Activated CD4-positive, alpha-beta T cell treated with anti-CD3 and anti-CD28 coated beads, Interleukin-2, amount 10 ng/mL, durations not matched to agents 7 days and 5 days (primary cell): ENCODE measurements at regions not wholly inside any gene's neighbourhood (a gene's known extent, or its start where the extent isn't known, plus 50 kb on each side); places are given as distances from the start of the nearest gene placed in this dataset.

ENCODE experiments used
- CTCF ChIA-PET: fragments of 350-600 bp; sonication (Branson Sonifier 250); formaldehyde crosslinking; loops from one replicate; lab custom pipeline; 2021; ENCODE audit warnings: antibody characterized with exemption; lab: Charles Lee
- POLR2A ChIA-PET: fragments of 350-600 bp; sonication (Branson Sonifier 250); formaldehyde crosslinking; loops from one replicate; lab custom pipeline; 2021; ENCODE audit warnings: antibody characterized with exemption; lab: Charles Lee
- DNase-seq: peaks from one replicate; pipeline ENCODE4 v3.0.0-alpha.2; 2020
- H3K27ac Mint-ChIP-seq: one replicate; pipeline ENCODE4 v1.8.0; 2021; ENCODE audit warnings: mild to moderate bottlenecking, moderate library complexity, mixed read lengths
- H3K27me3 Mint-ChIP-seq: one replicate; pipeline ENCODE4 v1.8.0; 2021; ENCODE audit warnings: mixed read lengths
- H3K36me3 Mint-ChIP-seq: one replicate; pipeline ENCODE4 v1.8.0; 2021; ENCODE audit warnings: low read depth, mixed read lengths
- H3K4me1 Mint-ChIP-seq: one replicate; pipeline ENCODE4 v1.8.0; 2021; ENCODE audit warnings: mixed read lengths
- H3K4me3 Mint-ChIP-seq: one replicate; pipeline ENCODE4 v1.8.0; 2021; ENCODE audit warnings: mild to moderate bottlenecking, moderate library complexity, mixed read lengths
- H3K9me3 Mint-ChIP-seq: one replicate; pipeline ENCODE4 v1.8.0; 2021; ENCODE audit warnings: mixed read lengths

DNA sequence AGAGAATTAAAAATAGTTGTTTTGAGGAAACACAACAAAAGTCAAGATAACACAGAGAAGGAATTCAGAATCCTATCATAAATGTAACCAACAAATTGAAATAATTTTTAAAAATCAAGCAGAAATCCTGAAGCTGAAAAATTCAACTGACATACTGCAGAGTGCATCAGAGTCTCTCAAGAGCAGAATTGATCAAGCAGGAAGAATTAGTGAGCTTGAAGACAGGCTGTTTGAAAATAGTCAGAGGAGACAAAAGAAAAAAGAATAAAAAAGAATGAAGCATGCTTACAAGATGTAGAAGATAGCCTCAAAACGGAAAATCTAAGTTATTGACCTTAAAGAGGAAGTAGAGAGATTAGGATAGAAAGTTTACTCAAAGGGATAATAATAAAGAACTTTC is 65.8 kb upstream of the PPP2R5C start:
- Mint-ChIP-seq H3K9me3 (peaks cover 11% of the 10 kb centered on the region), H3K36me3 (no peaks in the 10 kb centered on the region), H3K27ac (no peak overlapping the region), H3K4me1 (no peaks in the 10 kb centered on the region), H3K4me3 (no peak overlapping the region), H3K27me3 (peaks cover 44% of the 10 kb centered on the region)
- POLR2A ChIA-PET: no interaction called here
- DNase-seq: no peak
- CTCF ChIA-PET: no interaction called here

DNA sequence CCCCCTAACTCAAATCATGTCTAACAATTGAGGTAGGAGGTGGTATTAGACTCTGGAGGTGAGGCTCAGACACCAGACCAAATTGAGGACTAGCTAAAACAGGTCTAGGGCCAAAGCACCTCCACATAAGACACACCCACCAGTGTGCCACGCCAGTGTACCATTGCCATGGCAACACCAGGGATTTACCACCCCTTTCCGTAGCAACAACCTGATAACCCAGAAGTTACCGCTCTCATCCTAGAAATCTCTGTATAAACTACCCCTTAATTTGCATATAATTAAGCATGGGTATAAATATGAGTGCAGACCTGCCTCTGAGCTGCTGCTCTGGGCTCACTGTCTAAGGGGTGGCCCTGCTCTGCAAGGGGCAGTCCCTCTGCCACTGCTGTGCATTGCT is 57.4 kb upstream of the PPP2R5C start:
- Mint-ChIP-seq H3K36me3 (no peaks in the 10 kb centered on the region), H3K4me3 (no peak overlapping the region), H3K27me3 (peaks cover 36% of the 10 kb centered on the region), H3K4me1 (peaks cover 29% of the 10 kb centered on the region), H3K9me3 (no peaks in the 10 kb centered on the region), H3K27ac (no peak overlapping the region)
- POLR2A ChIA-PET: no interaction called here
- no peak for DNase-seq
- CTCF ChIA-PET: interaction anchor here (0.6 kb wide), 1 partner anchor 579 kb away, joined by 3 read pairs; no protein-coding TSS in a partner anchor

DNA sequence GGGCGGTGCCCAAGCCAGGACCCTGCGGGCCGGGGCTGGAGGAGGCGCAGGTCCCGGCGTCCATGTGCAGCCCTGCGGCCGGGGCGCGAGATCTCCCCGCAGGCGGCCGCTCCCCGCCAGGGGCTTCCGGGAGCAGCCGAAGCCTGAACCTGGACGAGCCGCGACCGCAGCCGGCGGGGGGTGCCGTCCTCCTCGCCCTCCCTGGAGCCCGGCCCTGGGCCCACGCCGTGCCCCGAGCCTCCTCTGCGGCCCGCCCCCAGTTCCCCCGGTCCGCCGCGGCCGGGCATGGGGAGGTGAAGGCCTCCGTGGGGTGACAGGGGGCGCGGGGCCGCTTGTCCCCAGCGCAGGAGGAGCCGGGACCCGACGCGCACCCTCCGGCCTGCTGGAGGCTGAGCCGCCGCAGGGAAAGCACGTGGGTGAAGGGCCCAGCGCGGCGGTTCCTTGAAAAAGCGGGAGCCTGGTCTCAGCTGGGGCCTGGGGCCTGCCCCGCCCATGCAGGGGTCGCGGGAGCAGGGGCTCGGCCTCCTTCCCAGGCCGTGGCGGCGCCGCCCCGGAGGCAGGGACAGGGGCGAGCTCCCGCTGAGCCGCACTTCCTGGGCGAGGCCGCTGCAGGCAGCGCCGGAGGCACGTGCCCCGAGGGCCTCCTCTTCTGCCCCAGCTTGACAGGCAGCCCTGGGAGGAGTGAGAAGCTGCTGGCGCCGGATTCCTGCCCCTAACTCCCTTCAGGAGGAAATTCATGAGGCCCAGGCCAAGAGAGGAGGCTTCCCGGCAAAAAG is 55.6 kb upstream of the PPP2R5C start:
- POLR2A ChIA-PET: no interaction called here
- Mint-ChIP-seq H3K9me3 (no peaks in the 10 kb centered on the region), H3K27me3 (peaks cover 25% of the 10 kb centered on the region), H3K36me3 (no peaks in the 10 kb centered on the region), H3K4me1 (peaks cover 32% of the 10 kb centered on the region), H3K27ac (peak overlapping the region; percentile 86), H3K4me3 (no peak overlapping the region)
- CTCF ChIA-PET: interaction anchor here (0.6 to 2.9 kb wide), 17 partner anchors 9 to 278 kb away, joined by 3 to 19 read pairs (median 5); no protein-coding TSS in a partner anchor
- DNase-seq: peak; percentile 71

DNA sequence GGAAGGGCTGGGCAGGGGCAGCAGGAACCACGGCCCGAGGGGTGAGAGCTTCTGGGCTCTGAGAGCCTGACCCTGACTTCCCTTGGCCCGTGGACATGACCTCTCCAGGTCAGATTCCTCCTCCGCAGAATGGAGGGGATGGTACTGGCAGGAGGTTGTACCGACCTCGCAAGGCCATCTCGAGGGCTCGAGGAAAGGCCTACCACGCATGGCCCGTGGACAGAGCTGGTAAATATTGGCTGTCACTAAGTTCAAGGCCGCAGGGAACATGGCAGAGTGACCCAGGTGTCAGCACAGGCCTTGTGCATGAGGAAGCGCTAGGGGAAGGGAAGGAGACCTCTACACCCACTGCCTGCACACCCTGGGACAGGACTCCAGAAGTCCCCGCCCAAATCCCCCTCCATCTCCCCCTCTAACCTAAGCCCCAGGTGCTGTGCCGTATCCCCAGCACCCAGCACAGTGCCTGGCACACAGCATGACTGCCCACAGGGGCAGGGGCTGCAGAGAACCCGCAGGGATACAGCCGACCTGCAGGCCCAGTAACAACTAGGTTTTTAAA is 54.9 kb upstream of the PPP2R5C start:
- Mint-ChIP-seq H3K27ac (peak overlapping the region; percentile 86), H3K4me1 (peaks cover 32% of the 10 kb centered on the region), H3K4me3 (no peak overlapping the region), H3K27me3 (peaks cover 23% of the 10 kb centered on the region), H3K36me3 (no peaks in the 10 kb centered on the region), H3K9me3 (no peaks in the 10 kb centered on the region)
- ChIA-PET POLR2A (interaction anchor here (0.7 to 1.2 kb wide), 2 partner anchors 15 to 54 kb away, joined by 3 to 4 read pairs; no protein-coding TSS in a partner anchor), CTCF (interaction anchor here (0.8 to 2.9 kb wide), 32 partner anchors 7 to 474 kb away, joined by 3 to 19 read pairs (median 4); no protein-coding TSS in a partner anchor)
- DNase-seq: no peak

DNA sequence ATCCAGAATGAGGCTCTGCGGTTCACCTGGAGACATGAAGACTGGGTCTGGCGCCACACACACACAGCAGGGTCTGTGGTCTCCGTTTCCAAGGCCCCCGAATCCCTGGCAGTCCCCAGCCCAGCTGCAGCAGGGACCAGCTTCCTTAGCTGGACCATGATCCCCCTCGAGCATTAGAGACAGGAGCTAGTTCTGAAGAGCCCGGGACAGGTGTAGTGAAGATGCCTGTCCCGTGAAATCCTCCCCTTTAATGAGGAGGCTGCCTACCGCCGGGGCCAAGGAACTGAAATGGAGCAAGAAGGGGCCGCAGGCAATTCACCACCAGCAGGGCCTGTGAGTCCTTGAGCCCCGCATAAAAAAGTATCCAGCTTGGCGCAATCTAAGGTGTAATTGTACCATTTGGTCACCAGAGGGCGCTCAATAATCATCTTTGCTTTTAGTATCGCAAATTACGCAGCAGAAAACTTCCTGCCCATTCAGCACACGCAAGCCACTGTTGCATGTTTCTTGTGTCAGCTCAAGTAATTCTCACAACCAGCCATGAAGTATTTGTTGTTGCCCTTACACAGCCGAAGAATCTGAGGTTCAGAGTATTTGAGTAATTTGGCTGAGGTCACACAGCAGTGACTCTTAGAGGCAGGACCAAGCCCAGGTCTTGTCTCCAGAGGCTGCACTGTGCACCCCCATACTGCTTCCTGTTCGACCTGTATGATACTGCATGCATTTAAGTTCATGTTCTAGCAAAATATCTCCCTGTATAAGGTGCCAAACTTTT is 54.3 kb upstream of the PPP2R5C start:
- ChIA-PET CTCF (interaction anchor here (0.6 to 2.9 kb wide), 35 partner anchors 8 to 474 kb away, joined by 3 to 19 read pairs (median 4); no protein-coding TSS in a partner anchor), POLR2A (interaction anchor here (0.6 to 1.2 kb wide), 3 partner anchors 15 to 136 kb away, joined by 3 to 4 read pairs (median 4); no protein-coding TSS in a partner anchor)
- peak; percentile 83 for DNase-seq
- Mint-ChIP-seq H3K4me1 (peaks cover 32% of the 10 kb centered on the region), H3K9me3 (no peaks in the 10 kb centered on the region), H3K27ac (peak overlapping the region; percentile 86), H3K36me3 (no peaks in the 10 kb centered on the region), H3K4me3 (no peak overlapping the region), H3K27me3 (peaks cover 21% of the 10 kb centered on the region)

DNA sequence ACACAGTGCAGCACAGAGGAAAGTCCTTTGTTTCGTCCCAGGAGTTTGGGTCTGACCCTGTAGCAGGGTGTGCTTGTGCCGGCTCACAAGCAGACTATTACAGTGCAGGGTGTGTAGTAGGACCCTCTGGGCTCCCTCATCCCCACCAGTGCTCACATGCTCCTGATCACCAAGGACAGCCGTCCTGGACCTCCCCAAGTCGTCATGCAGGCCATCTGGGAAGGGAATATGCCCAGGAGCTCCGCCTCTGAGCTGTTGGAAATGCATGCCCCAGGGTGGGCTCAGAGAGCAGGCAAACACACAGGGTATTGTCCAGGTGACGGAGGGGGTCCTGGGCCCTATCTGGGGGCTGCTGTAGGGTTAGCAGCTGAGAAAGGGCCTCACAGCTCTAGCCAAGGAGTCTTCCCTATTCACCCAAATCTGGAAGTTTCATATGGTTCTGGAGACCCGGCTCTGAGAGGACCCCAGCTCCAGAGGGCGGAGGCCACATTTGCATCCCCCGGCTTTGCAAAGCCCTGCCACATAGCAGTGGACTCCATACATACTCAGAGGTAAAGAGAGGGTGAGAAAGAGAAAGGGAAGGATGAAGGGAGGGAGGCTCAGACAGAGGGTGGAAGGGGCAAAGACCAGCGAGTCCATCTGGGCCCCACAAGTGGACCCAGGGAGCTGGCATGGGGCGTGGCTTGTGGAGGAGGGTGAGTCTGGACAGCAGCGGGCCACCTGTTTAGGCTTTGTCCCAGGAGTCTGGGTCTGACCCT is 53.5 kb upstream of the PPP2R5C start:
- no peak overlapping the region for H3K4me3 Mint-ChIP-seq
- POLR2A ChIA-PET: interaction anchor here (0.6 to 1.2 kb wide), 2 partner anchors 14 to 136 kb away, joined by 4 read pairs; no protein-coding TSS in a partner anchor

DNA sequence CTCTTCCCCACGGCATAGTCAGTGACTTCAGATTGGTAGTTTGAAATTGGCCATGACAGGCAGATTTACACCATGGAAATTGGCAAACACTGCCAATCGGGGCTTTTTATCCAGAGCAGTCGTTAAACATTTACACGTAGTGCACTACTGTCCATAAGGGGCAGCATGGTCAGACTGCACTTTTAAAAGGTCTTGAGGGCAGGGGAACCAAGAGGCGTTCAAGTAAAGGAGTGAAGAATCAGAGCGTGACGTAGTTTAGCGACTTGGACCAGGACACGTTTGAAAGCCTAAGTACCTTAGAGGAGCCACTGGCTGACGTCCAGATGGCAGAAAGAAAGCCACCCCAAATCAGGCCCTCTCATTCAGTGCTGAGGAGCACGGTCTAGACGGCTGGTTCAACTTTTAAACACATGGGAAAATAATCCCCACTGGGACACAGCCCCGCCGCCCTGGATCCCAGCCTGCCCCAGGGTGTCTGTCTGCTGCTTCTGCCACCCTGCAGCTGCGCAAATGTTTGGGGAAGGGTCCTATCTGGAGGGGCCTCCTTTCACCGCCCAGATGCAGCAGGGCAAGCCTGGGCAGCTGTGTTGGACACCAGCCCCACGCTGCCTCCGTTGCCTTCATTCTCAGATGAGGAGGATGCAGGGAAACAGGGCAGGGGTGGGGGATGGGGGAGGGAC is 52.5 kb upstream of the PPP2R5C start:
- peaks cover 8% of the 10 kb centered on the region for H3K27me3 Mint-ChIP-seq
- CTCF ChIA-PET: interaction anchor here (1.1 kb wide), 1 partner anchor 61 kb away, joined by 4 read pairs; no protein-coding TSS in a partner anchor
- DNase-seq: no peak
- H3K9me3 Mint-ChIP-seq: peaks cover 4% of the 10 kb centered on the region
- peaks cover 36% of the 10 kb centered on the region for H3K4me1 Mint-ChIP-seq
- no peak overlapping the region for H3K27ac Mint-ChIP-seq
- H3K4me3 Mint-ChIP-seq: no peak overlapping the region
- POLR2A ChIA-PET: no interaction called here
- peaks cover 3% of the 10 kb centered on the region for H3K36me3 Mint-ChIP-seq

More for the DNA sequence above, 53.5 kb upstream of the PPP2R5C start:
- DNase-seq: no peak
- peak overlapping the region; percentile 86 for H3K27ac Mint-ChIP-seq
- peaks cover 13% of the 10 kb centered on the region for H3K27me3 Mint-ChIP-seq
- no peaks in the 10 kb centered on the region for H3K36me3 Mint-ChIP-seq
- H3K4me1 Mint-ChIP-seq: peaks cover 32% of the 10 kb centered on the region
- CTCF ChIA-PET: interaction anchor here (0.7 to 2.9 kb wide), 28 partner anchors 9 to 253 kb away, joined by 3 to 19 read pairs (median 4); no protein-coding TSS in a partner anchor
- H3K9me3 Mint-ChIP-seq: no peaks in the 10 kb centered on the region

DNA sequence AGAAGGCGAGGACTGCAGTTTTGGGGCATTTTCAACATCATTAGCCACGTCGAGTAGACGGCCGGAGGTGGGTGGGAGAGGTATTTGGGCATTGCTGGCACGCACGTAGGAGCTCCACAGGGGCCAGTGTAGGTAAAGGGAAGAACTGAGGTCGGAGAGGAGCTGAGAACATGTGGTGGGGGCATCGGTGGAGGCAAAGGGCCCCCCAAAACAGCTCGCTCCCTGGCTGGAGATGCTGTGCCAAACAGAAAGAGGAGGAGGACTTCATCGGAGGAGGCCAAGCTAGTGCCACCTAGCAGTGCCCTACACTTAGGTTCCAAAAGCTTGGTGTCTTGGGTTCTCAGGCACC is 52.0 kb upstream of the PPP2R5C start:
- Mint-ChIP-seq H3K36me3 (peaks cover 3% of the 10 kb centered on the region), H3K27ac (no peak overlapping the region), H3K9me3 (peaks cover 7% of the 10 kb centered on the region), H3K27me3 (peaks cover 4% of the 10 kb centered on the region), H3K4me3 (no peak overlapping the region), H3K4me1 (peaks cover 36% of the 10 kb centered on the region)
- ChIA-PET CTCF (interaction anchor here (1.1 to 1.7 kb wide), 2 partner anchors 12 to 61 kb away, joined by 4 to 8 read pairs; no protein-coding TSS in a partner anchor), POLR2A (no interaction called here)
- DNase-seq: no peak

DNA sequence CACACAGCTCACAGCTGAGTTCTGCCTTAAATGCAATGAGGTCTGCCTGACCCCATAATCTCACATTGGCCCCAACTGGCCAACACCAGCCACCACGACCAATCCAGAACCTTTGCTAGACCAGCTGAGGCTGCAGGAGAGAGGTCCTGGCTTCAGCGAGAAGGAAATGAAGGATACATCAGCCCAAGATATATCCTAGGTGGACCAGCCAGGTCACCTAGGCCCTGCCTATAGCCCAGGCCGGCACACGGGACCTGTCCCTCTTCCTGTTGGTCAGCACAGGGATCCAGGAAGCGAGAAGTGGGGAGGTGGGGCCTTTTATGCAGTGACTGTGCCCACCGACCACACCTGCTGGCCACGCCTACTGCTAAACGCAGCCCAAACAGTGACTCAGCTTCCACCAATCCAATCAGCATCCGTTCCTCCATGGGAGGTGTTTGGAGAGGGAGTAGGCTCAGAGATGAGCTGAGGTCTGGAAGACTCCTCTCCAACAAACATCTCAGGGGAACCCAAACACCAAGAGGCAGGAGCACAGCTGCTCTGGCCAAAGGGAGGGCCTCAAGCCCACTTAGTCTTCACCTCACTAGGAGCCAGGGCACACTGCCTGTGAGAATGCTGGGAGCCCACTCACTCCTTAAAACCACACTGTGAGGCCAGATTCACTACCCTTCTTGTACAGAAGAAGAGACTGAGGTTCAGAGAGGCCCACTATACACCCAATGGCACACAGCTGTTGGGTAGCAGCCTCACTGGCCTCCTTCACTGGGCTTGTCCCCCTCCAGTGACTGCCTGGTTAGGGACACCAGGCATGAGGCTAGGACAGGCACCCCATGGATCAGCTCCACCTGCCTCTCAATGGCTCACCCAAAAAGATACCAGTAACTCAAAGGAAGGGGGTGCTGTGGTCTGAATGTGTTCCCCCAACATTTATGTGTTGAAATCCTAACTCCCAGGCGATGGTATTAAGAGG is 51.3 kb upstream of the PPP2R5C start:
- peak overlapping the region; percentile 75 for H3K27ac Mint-ChIP-seq
- H3K4me1 Mint-ChIP-seq: peaks cover 35% of the 10 kb centered on the region
- H3K36me3 Mint-ChIP-seq: peaks cover 3% of the 10 kb centered on the region
- peaks cover 2% of the 10 kb centered on the region for H3K27me3 Mint-ChIP-seq
- POLR2A ChIA-PET: no interaction called here
- DNase-seq: no peak
- H3K4me3 Mint-ChIP-seq: no peak overlapping the region
- CTCF ChIA-PET: interaction anchor here (0.9 to 1.7 kb wide), 3 partner anchors 11 to 107 kb away, joined by 3 to 8 read pairs (median 4); no protein-coding TSS in a partner anchor
- peaks cover 7% of the 10 kb centered on the region for H3K9me3 Mint-ChIP-seq

DNA sequence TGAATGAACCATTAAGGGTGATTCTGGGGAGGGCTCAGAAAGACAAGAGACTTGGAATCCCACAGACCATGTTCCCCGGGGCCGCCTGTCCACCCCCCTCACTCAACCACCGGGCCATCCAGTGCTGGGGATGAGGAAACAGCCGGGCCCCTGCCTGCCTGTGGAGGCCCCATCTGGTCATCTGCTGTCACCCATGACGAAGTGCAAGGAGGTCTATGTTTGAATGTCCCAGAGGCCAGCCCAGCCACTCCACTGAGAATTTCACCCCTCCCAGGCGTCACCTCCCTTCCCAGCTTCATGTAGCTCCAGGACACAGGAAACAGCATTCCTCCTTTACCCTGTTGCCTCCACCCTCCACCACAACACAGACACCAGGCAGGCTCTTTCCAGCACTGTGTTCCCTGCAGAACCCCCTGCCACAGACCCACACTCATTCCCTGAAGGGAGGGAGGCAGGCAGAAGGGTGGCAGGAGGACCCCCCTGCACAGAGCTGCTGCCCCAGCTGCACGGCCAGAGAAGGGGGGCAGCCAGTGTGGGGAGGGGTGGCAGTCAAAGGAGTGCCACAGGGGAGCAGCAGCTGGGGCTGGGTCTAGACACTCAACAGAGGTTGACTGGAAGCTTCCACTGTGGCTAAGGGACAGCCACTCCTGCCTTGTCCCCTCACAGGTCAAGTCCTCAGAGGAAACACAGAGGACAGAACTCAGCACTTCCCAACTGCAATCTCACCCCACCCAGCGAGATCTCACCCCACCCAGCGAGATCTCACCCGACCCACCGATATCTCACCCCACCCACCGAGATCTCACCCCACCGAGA is 50.3 kb upstream of the PPP2R5C start:
- ChIA-PET CTCF (interaction anchor here (0.9 to 1.7 kb wide), 2 partner anchors 10 to 106 kb away, joined by 3 to 8 read pairs; no protein-coding TSS in a partner anchor), POLR2A (no interaction called here)
- H3K9me3 Mint-ChIP-seq: peaks cover 7% of the 10 kb centered on the region
- peaks cover 3% of the 10 kb centered on the region for H3K36me3 Mint-ChIP-seq
- no peaks in the 10 kb centered on the region for H3K27me3 Mint-ChIP-seq
- H3K4me1 Mint-ChIP-seq: peaks cover 33% of the 10 kb centered on the region
- no peak overlapping the region for H3K4me3 Mint-ChIP-seq
- no peak for DNase-seq
- H3K27ac Mint-ChIP-seq: peak overlapping the region; percentile 75
